H1 (cell line): ENCODE measurements at regions not wholly inside any gene's neighbourhood (a gene's known extent, or its start where the extent isn't known, plus 50 kb on each side); places are given as distances from the start of the nearest gene placed in this dataset.

Source experiments
- CTCF ChIA-PET: fragments of 300-600 bp; sonication (Branson Sonifier 250); formaldehyde crosslinking; loops from one replicate; lab custom pipeline; 2021; ENCODE audit not compliant: partially characterized antibody; lab: Charles Lee
- POLR2A ChIA-PET: fragments of 300-600 bp; sonication (Branson Sonifier 250); formaldehyde crosslinking; loops from one replicate; lab custom pipeline; 2021; ENCODE audit warnings: inconsistent platforms; ENCODE audit not compliant: partially characterized antibody; lab: Charles Lee
- DNase-seq, 2 experiments: peaks; one replicate each; pipeline versions ENCODE4 v3.0.0 to v3.0.0-alpha.2; 2010 to 2022; ENCODE audit warnings: low spot score in 2 of 2, low read depth in 1 of 2, mixed read lengths in 1 of 2
- FAIRE-seq: peaks from 2 replicates; lab custom pipeline; 2011; peaks lifted over from hg19 to GRCh38; lab: Jason Lieb, UNC
- H2AFZ ChIP-seq: 2 replicates; pipeline ENCODE4 v1.8.1; 2012; ENCODE audit warnings: low read length, inconsistent platforms
- H2AK5ac ChIP-seq: 2 replicates; pipeline ENCODE4 v1.6.1; 2013; ENCODE audit warnings: low read depth, low read length
- H2BK120ac ChIP-seq: replicated peaks from 2 replicates; pipeline ENCODE3; 2013; ENCODE audit warnings: low read depth, low read length, inconsistent platforms
- H2BK12ac ChIP-seq: 2 replicates; pipeline ENCODE4 v1.6.1; 2013; ENCODE audit warnings: low read depth, low read length
- H2BK15ac ChIP-seq: 2 replicates; pipeline ENCODE4 v1.6.1; 2013; ENCODE audit warnings: low read length
- H2BK20ac ChIP-seq: 2 replicates; pipeline ENCODE4 v1.6.1; 2013; ENCODE audit warnings: low read length
- H2BK5ac ChIP-seq: 2 replicates; pipeline ENCODE4 v1.6.1; 2013; ENCODE audit warnings: low read depth, low read length
- H3K14ac ChIP-seq: 2 replicates; pipeline ENCODE4 v1.6.1; 2013; ENCODE audit warnings: inconsistent platforms; ENCODE audit not compliant: insufficient read length
- H3K18ac ChIP-seq: 2 replicates; pipeline ENCODE4 v1.6.1; 2013; ENCODE audit warnings: low read length; ENCODE audit errors: extremely low read depth
- H3K23ac ChIP-seq: 2 replicates; pipeline ENCODE4 v1.6.1; 2013; ENCODE audit warnings: inconsistent platforms; ENCODE audit not compliant: insufficient read length
- H3K23me2 ChIP-seq: 2 replicates; pipeline ENCODE4 v1.6.1; 2013; ENCODE audit warnings: low read depth, low read length
- H3K27ac ChIP-seq: 2 replicates; pipeline ENCODE4 v1.6.1; 2011; ENCODE audit warnings: low read depth, low read length, inconsistent platforms
- H3K27me3 ChIP-seq, 4 experiments: replicated peaks in 1 of 4; 1 replicate in 1 of 4; 2 replicates in 3 of 4; pipeline versions ENCODE4 v1.6.1 to v1.8.1; 2011 to 2013; ENCODE audit warnings: low read length in 3 of 4, mild to moderate bottlenecking in 3 of 4, inconsistent platforms in 2 of 4, mixed read lengths in 2 of 4, moderate library complexity in 1 of 4; ENCODE audit not compliant: control insufficient read depth in 3 of 4, insufficient read depth in 3 of 4; ENCODE audit errors: extremely low read depth in 1 of 4
- H3K36me3 ChIP-seq, 4 experiments: 2 replicates each; pipeline versions ENCODE4 v1.6.1 to v1.8.1; 2011 to 2013; ENCODE audit warnings: mild to moderate bottlenecking in 4 of 4, low read length in 3 of 4, moderate library complexity in 2 of 4, control low read depth in 1 of 4, inconsistent platforms in 1 of 4; ENCODE audit not compliant: insufficient read depth in 4 of 4, control insufficient read depth in 2 of 4
- H3K4ac ChIP-seq: replicated peaks from 2 replicates; pipeline ENCODE3; 2013; ENCODE audit warnings: low read length, low read depth, mixed read lengths, inconsistent platforms; ENCODE audit not compliant: insufficient read length
- H3K4me1 ChIP-seq, 4 experiments: replicated peaks in 1 of 4; 1 replicate in 1 of 4; 2 replicates in 3 of 4; pipeline versions ENCODE4 v1.6.1 to v1.8.1; 2011 to 2013; ENCODE audit warnings: low read length in 3 of 4, inconsistent platforms in 2 of 4, mixed read lengths in 1 of 4; ENCODE audit not compliant: insufficient read depth in 4 of 4, control insufficient read depth in 3 of 4
- H3K4me2 ChIP-seq, 2 experiments: 2 replicates each; pipeline versions ENCODE4 v1.6.1 to v1.8.1; 2011 to 2013; ENCODE audit warnings: low read depth in 2 of 2, low read length in 2 of 2, control low read depth in 1 of 2, inconsistent platforms in 1 of 2, mild to moderate bottlenecking in 1 of 2; ENCODE audit not compliant: insufficient read depth in 1 of 2
- H3K4me3 ChIP-seq, 4 experiments: fragments of 200-600, 300-600 bp in 1 of 4; sonication (generic), shearing (Covaris generic), sonication (Bioruptor Twin) in 1 of 4; 2 replicates each; pipeline versions ENCODE4 v1.5.1 to v1.8.1; 2011 to 2016; ENCODE audit warnings: low read length in 4 of 4, low read depth in 3 of 4, control low read depth in 2 of 4, inconsistent platforms in 2 of 4, mild to moderate bottlenecking in 2 of 4, mixed read lengths in 1 of 4, moderate library complexity in 1 of 4; ENCODE audit not compliant: insufficient read depth in 2 of 4; ENCODE audit errors: extremely low read depth in 1 of 4
- H3K56ac ChIP-seq: replicated peaks from 2 replicates; pipeline ENCODE3; 2013; ENCODE audit warnings: low read depth, mild to moderate bottlenecking, mixed read lengths, low read length, inconsistent platforms; ENCODE audit not compliant: insufficient read length
- H3K79me1 ChIP-seq: 2 replicates; pipeline ENCODE4 v1.6.1; 2013; ENCODE audit warnings: low read depth, low read length, control low read depth
- H3K79me2 ChIP-seq, 2 experiments: 2 replicates each; pipeline versions ENCODE4 v1.6.1 to v1.8.1; 2012 to 2013; ENCODE audit warnings: low read length in 2 of 2, mild to moderate bottlenecking in 2 of 2, inconsistent platforms in 1 of 2; ENCODE audit not compliant: insufficient read depth in 2 of 2, control insufficient read depth in 1 of 2
- H3K9ac ChIP-seq, 4 experiments: replicated peaks in 1 of 4; 1 replicate in 1 of 4; 2 replicates in 3 of 4; pipeline versions ENCODE4 v1.6.1 to v1.8.1; 2011 to 2013; ENCODE audit warnings: low read depth in 3 of 4, low read length in 3 of 4, control low read depth in 2 of 4, mild to moderate bottlenecking in 2 of 4, moderate library complexity in 2 of 4, inconsistent platforms in 1 of 4; ENCODE audit errors: extremely low read depth in 1 of 4
- H3K9me3 ChIP-seq, 2 experiments: 2 replicates each; pipeline versions ENCODE4 v1.6.1 to v1.8.1; 2012 to 2013; ENCODE audit warnings: mild to moderate bottlenecking in 2 of 2, moderate library complexity in 2 of 2, control low read depth in 1 of 2, inconsistent platforms in 1 of 2, low read depth in 1 of 2, low read length in 1 of 2, mixed read lengths in 1 of 2; ENCODE audit not compliant: insufficient read depth in 2 of 2
- H4K20me1 ChIP-seq, 2 experiments: replicated peaks in 1 of 2; 2 replicates each; pipeline versions ENCODE3 to v1.8.1; 2011 to 2013; ENCODE audit warnings: inconsistent platforms in 2 of 2, low read length in 2 of 2, mild to moderate bottlenecking in 1 of 2; ENCODE audit not compliant: insufficient read depth in 2 of 2, control insufficient read depth in 1 of 2
- H4K5ac ChIP-seq: 2 replicates; pipeline ENCODE4 v1.6.1; 2013; ENCODE audit warnings: low read length, low read depth, mixed read lengths, inconsistent platforms; ENCODE audit not compliant: insufficient read length
- H4K8ac ChIP-seq: 2 replicates; pipeline ENCODE4 v1.8.0; 2013; ENCODE audit warnings: mild to moderate bottlenecking, moderate library complexity, low read length, inconsistent platforms; ENCODE audit not compliant: insufficient read depth; ENCODE audit errors: extremely low read depth
- H4K91ac ChIP-seq: replicated peaks from 2 replicates; pipeline ENCODE3; 2013; ENCODE audit warnings: low read length, mixed read lengths, inconsistent platforms; ENCODE audit not compliant: insufficient read length
- RNF2 ChIP-seq: fragments of 200-900, 300-1000 bp; sonication (generic); IDR thresholded peaks from 2 replicates; pipeline ENCODE4 v1.7.1; 2016; ENCODE audit warnings: borderline replicate concordance, low read depth, mild to moderate bottlenecking, antibody characterized with exemption, low read length; ENCODE audit not compliant: poor library complexity, severe bottlenecking; ENCODE audit errors: missing control alignments
- WGBS, 2 experiments: shearing (Covaris generic) in 1 of 2; methylation state at CpG; one replicate each; pipeline versions ENCODE4 v1.1.6 to v1.1.7; 2013 to 2015; ENCODE audit warnings: low lambda C conversion rate in 2 of 2, mixed read lengths in 2 of 2, inconsistent platforms in 1 of 2, low coverage in 1 of 2, missing lambda C conversion rate in 1 of 2; ENCODE audit not compliant: insufficient replicate concordance in 2 of 2, insufficient coverage in 1 of 2, insufficient read length in 1 of 2; ENCODE audit errors: extremely low coverage in 1 of 2, missing lambda C conversion rate in 1 of 2; 5-methylcytosine and 5-hydroxymethylcytosine counted together
- TF ChIP-seq, protein P1 (sequence below), 3 experiments: IDR thresholded peaks; 1 replicate in 2 of 3; 2 replicates in 1 of 3; pipeline versions ENCODE4 v1.5.1 to v1.6.1; 2011; ENCODE audit warnings: low read length in 3 of 3, mild to moderate bottlenecking in 3 of 3, inconsistent platforms in 2 of 3, low read depth in 1 of 3, moderate library complexity in 1 of 3; ENCODE audit not compliant: insufficient read depth in 1 of 3; ENCODE audit errors: control extremely low read depth in 1 of 3

DNA sequence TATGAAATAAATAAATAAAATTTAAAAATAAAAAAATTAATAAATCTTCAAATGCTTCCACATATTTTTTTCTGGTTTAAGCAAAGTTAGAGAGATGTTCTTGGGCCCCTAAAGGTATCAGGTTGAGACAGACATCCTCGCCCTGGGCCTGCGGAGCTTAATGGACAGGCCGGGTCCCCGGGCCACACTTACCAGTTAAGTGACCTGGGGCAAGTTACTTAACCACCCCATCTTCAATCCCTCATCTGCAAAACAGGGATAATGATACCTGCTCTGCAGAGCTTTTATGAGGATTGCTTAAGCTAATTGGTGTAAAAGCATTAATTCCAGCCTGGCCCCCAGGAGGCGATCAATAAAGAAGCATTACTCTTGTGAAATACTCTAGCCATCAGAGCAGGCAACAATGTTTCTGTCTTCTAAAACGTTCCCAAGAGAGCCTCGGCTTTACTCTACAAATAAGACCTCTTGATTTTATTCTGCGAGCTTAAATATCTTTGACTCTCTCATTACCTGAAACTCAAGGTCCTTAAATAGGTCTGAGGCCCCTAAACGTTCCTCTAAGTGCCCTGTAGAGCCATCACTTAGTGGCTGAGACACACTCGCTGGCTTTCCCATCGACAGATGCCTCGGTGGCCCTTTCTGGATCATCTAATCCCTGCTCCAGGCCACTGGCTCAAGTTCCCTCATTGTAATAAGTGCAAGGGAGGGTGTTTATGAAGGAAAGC lies 81.1 kb upstream of the DIO3 start:
- no peak overlapping the region for H3K23ac ChIP-seq

More for the DNA sequence above, 81.1 kb upstream of the DIO3 start:
- Histone ChIP-seq H2BK12ac (no peak overlapping the region), H3K27ac (no peak overlapping the region)
- FAIRE-seq: no peak
- TF ChIP-seq RNF2: no peak
- TF ChIP-seq, protein P1, sequence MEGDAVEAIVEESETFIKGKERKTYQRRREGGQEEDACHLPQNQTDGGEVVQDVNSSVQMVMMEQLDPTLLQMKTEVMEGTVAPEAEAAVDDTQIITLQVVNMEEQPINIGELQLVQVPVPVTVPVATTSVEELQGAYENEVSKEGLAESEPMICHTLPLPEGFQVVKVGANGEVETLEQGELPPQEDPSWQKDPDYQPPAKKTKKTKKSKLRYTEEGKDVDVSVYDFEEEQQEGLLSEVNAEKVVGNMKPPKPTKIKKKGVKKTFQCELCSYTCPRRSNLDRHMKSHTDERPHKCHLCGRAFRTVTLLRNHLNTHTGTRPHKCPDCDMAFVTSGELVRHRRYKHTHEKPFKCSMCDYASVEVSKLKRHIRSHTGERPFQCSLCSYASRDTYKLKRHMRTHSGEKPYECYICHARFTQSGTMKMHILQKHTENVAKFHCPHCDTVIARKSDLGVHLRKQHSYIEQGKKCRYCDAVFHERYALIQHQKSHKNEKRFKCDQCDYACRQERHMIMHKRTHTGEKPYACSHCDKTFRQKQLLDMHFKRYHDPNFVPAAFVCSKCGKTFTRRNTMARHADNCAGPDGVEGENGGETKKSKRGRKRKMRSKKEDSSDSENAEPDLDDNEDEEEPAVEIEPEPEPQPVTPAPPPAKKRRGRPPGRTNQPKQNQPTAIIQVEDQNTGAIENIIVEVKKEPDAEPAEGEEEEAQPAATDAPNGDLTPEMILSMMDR (IDR thresholded peaks at IDR 0.05; ENCODE audit: control extremely low read depth in 1 of 3, insufficient read depth in 1 of 3, low read depth in 1 of 3, low read length in 3 of 3): peak in 1 of 3 experiments; percentile 16; a peak in 1 of 4 replicates
- TF ChIP-seq, all 59 proteins: peak for 1
- H4K20me1 ChIP-seq: no peaks in the 10 kb centered on the region
- no peak for DNase-seq
- no peak overlapping the region for H3K4me3 ChIP-seq
- H2AFZ ChIP-seq: no peak overlapping the region
- no peaks in the 10 kb centered on the region for H3K23me2 ChIP-seq
- no peaks in the 10 kb centered on the region for H3K79me1 ChIP-seq
- no peak overlapping the region for H3K4ac ChIP-seq
- no peak overlapping the region for H4K91ac ChIP-seq
- H3K14ac ChIP-seq: no peak overlapping the region
- H3K56ac ChIP-seq: no peak overlapping the region
- CTCF ChIA-PET: interaction anchor here (0.9 to 2.4 kb wide), 8 partner anchors 9 to 149 kb away, joined by 3 to 6 read pairs (median 3); partner anchors contain the start of gene DIO3
- no peak overlapping the region for H2BK15ac ChIP-seq
- no peaks in the 10 kb centered on the region for H3K79me2 ChIP-seq
- H3K4me1 ChIP-seq: peaks cover 3 to 16% (median 8%) of the 10 kb centered on the region in 4 experiments
- no peak overlapping the region for H4K5ac ChIP-seq
- H3K9ac ChIP-seq: no peak overlapping the region
- H3K36me3 ChIP-seq: no peaks in the 10 kb centered on the region
- H3K27me3 ChIP-seq: no peaks in the 10 kb centered on the region; a peak in 1 of 7 replicates
- no peak overlapping the region for H4K8ac ChIP-seq
- H2BK5ac ChIP-seq: no peak overlapping the region
- no peak overlapping the region for H3K18ac ChIP-seq
- POLR2A ChIA-PET: no interaction called here
- WGBS, 2 experiments: 87% methylated on average over 12 of the region's 12 CpGs; no CpG with 5 or more reads in 1 of the 2 experiments
- H3K9me3 ChIP-seq: peaks cover 3 to 11% of the 10 kb centered on the region in 2 experiments; a peak in 1 of 4 replicates
- no peak overlapping the region for H2BK120ac ChIP-seq
- no peak overlapping the region for H2AK5ac ChIP-seq
- no peak overlapping the region for H3K4me2 ChIP-seq
- H2BK20ac ChIP-seq: no peak overlapping the region
